ENCODE measurements at regions not wholly inside any gene's neighbourhood (a gene's known extent, or its start where the extent isn't known, plus 50 kb on each side); places are given as distances from the start of the nearest gene placed in this dataset.

DNA sequence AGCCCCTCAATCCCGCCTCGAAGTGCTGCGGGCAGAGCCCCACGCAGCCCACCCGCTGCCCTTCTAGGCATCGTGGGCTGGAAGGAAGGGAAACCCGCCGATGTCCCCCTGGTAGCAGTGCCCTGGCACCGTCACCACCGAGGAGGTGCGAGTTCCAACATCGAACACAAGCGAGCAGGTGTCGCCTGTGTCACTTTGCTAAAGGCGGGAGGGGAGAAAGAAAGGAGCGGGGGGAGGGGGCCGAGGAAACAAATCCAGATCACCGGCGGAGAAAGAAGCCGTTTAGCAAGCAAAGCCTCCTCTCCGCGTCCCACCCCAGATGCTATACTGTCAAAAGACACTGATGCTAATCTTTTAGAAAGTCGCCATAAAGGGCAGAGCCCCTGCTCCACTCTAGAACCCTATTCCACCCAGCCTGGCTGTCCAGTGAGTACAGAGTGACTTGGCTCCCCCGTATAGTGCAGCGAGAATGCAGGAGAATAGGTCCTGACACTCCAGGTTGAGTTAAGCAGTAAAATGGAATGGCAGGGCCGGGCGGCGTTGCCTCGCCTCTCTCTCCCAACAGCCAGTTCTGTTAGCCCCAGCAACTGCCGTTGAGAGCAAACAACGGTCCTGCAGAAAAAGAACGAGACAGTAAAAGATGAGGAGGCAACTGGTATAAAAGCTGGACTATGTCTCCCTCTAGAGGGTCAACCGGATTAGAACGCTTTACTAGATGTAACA is 67.9 kb upstream of the USP15 start:
- Histone ChIP-seq H3K4me1 (ENCODE audit: control insufficient read depth, extremely low read depth, insufficient read depth, low read length) (peaks cover 31% of the 10 kb centered on the region), H3K9ac (ENCODE audit: control insufficient read depth, extremely low read depth, insufficient read depth, low read length) (no peak overlapping the region), H3K4me3 (ENCODE audit: control insufficient read depth in 2 of 3, extremely low read depth in 1 of 3, insufficient read depth in 2 of 3, low read depth in 1 of 3, low read length in 3 of 3) (peak overlapping the region; percentile 22 to 71 (median 54)), H3K27me3 (ENCODE audit: control insufficient read depth, extremely low read depth, insufficient read depth, low read length) (peaks cover 30% of the 10 kb centered on the region), H4K20me1 (ENCODE audit: control insufficient read depth, extremely low read depth, insufficient read depth, low read length) (no peaks in the 10 kb centered on the region), H3K36me3 (ENCODE audit: control insufficient read depth in 2 of 2, extremely low read depth in 1 of 2, insufficient read depth in 2 of 2, low read length in 2 of 2) (no peaks in the 10 kb centered on the region), H2AFZ (ENCODE audit: control insufficient read depth, low read length) (peak overlapping the region; percentile 78), H3K27ac (ENCODE audit: control insufficient read depth, insufficient read depth, low read length) (no peak overlapping the region), H3K9me1 (ENCODE audit: control insufficient read depth, extremely low read depth, insufficient read depth, low read length) (no peaks in the 10 kb centered on the region), H3K9me3 (ENCODE audit: control insufficient read depth, low read depth, low read length) (peaks cover 4% of the 10 kb centered on the region), H3K4me2 (ENCODE audit: control insufficient read depth, extremely low read depth, insufficient read depth, low read depth, low read length) (peak overlapping the region; percentile 93), H3K79me2 (ENCODE audit: control insufficient read depth, insufficient read depth, low read length) (no peaks in the 10 kb centered on the region)
- dilution Hi-C loops (cut with MboI; ENCODE audit: extremely low pct_ligation_motif_present, low sequenced_read_pairs) = no loop called here
- FAIRE-seq (no peak), DNase-seq (ENCODE audit: low read depth, low spot score) (no peak)
- no peak for TF ChIP-seq EZH2 (IDR thresholded peaks at IDR 0.05; ENCODE audit: low read length)
- TF ChIP-seq, protein P1, sequence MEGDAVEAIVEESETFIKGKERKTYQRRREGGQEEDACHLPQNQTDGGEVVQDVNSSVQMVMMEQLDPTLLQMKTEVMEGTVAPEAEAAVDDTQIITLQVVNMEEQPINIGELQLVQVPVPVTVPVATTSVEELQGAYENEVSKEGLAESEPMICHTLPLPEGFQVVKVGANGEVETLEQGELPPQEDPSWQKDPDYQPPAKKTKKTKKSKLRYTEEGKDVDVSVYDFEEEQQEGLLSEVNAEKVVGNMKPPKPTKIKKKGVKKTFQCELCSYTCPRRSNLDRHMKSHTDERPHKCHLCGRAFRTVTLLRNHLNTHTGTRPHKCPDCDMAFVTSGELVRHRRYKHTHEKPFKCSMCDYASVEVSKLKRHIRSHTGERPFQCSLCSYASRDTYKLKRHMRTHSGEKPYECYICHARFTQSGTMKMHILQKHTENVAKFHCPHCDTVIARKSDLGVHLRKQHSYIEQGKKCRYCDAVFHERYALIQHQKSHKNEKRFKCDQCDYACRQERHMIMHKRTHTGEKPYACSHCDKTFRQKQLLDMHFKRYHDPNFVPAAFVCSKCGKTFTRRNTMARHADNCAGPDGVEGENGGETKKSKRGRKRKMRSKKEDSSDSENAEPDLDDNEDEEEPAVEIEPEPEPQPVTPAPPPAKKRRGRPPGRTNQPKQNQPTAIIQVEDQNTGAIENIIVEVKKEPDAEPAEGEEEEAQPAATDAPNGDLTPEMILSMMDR (optimal IDR thresholded peaks at IDR 0.05 in 1 of 3, IDR thresholded peaks at IDR 0.05 in 1 of 3, conservative IDR thresholded peaks at IDR 0.05 in 1 of 3; ENCODE audit: extremely low read depth in 1 of 3, insufficient read depth in 2 of 3, low read length in 3 of 3) = peak; percentile 48 to 60 (median 49)

DNA sequence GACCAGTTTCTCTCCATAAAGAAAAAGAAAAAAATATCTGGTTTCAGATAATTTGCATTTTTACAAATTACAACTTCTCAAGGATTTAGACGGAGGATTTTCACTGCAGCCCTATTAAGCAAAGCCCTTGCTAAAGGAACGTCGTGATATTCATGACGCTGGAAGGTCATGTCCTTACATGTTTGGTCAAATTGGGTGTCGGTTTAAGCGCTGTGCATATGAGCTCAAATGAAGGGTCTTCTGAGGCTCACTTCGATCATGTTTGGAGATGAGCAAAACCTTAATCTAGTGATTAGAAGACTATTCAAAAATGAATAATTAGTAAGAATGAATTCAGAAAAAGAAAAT is 67.3 kb upstream of the USP15 start:
- DNase-seq (ENCODE audit: low read depth, low spot score) (no peak), FAIRE-seq (peak; percentile 74)
- Histone ChIP-seq H3K4me1 (ENCODE audit: control insufficient read depth, extremely low read depth, insufficient read depth, low read length) (peaks cover 31% of the 10 kb centered on the region), H3K27me3 (ENCODE audit: control insufficient read depth, extremely low read depth, insufficient read depth, low read length) (peaks cover 30% of the 10 kb centered on the region), H3K9me3 (ENCODE audit: control insufficient read depth, low read depth, low read length) (peaks cover 4% of the 10 kb centered on the region), H3K4me2 (ENCODE audit: control insufficient read depth, extremely low read depth, insufficient read depth, low read depth, low read length) (peak overlapping the region; percentile 93), H3K27ac (ENCODE audit: control insufficient read depth, insufficient read depth, low read length) (no peak overlapping the region), H3K4me3 (ENCODE audit: control insufficient read depth in 2 of 3, extremely low read depth in 1 of 3, insufficient read depth in 2 of 3, low read depth in 1 of 3, low read length in 3 of 3) (peak overlapping the region in 2 of 3 experiments; percentile 52 to 54), H4K20me1 (ENCODE audit: control insufficient read depth, extremely low read depth, insufficient read depth, low read length) (no peaks in the 10 kb centered on the region), H3K79me2 (ENCODE audit: control insufficient read depth, insufficient read depth, low read length) (no peaks in the 10 kb centered on the region), H2AFZ (ENCODE audit: control insufficient read depth, low read length) (peak overlapping the region; percentile 75), H3K9me1 (ENCODE audit: control insufficient read depth, extremely low read depth, insufficient read depth, low read length) (no peaks in the 10 kb centered on the region), H3K36me3 (ENCODE audit: control insufficient read depth in 2 of 2, extremely low read depth in 1 of 2, insufficient read depth in 2 of 2, low read length in 2 of 2) (no peaks in the 10 kb centered on the region), H3K9ac (ENCODE audit: control insufficient read depth, extremely low read depth, insufficient read depth, low read length) (no peak overlapping the region)
- dilution Hi-C loops (cut with MboI; ENCODE audit: extremely low pct_ligation_motif_present, low sequenced_read_pairs) = no loop called here
- TF ChIP-seq EZH2 (IDR thresholded peaks at IDR 0.05; ENCODE audit: low read length) = no peak
- TF ChIP-seq, protein P1 (optimal IDR thresholded peaks at IDR 0.05 in 1 of 3, IDR thresholded peaks at IDR 0.05 in 1 of 3, conservative IDR thresholded peaks at IDR 0.05 in 1 of 3; ENCODE audit: extremely low read depth in 1 of 3, insufficient read depth in 2 of 3, low read length in 3 of 3) = peak in 1 of 3 experiments; percentile 5
